GM13976 (cell line): ENCODE measurements at regions not wholly inside any gene's neighbourhood (a gene's known extent, or its start where the extent isn't known, plus 50 kb on each side); places are given as distances from the start of the nearest gene placed in this dataset.

Experiments used
- DNase-seq: peaks from one replicate; pipeline ENCODE4 v3.0.0; 2012; ENCODE audit warnings: low spot score
- in situ Hi-C: fragments of 300-500 bp; cut with MboI; formaldehyde crosslinking; loops from one replicate; pipeline ENCODE4 v1.12.0; 2022; ENCODE audit warnings: low sequenced_read_pairs, mixed read lengths, inconsistent platforms; ENCODE audit not compliant: unreplicated experiment
- TF ChIP-seq, protein P1 (sequence below): IDR thresholded peaks from 2 replicates; pipeline ENCODE4 v1.5.1; 2012; ENCODE audit warnings: borderline replicate concordance, mild to moderate bottlenecking; ENCODE audit not compliant: insufficient read depth; ENCODE audit errors: extremely low read depth, missing control alignments, control extremely low read depth

GRCh38 chr4:38572793-38573192 lies 91.2 kb upstream of the KLF3 start:
- DNase-seq, result no peak
- TF ChIP-seq, protein P1, sequence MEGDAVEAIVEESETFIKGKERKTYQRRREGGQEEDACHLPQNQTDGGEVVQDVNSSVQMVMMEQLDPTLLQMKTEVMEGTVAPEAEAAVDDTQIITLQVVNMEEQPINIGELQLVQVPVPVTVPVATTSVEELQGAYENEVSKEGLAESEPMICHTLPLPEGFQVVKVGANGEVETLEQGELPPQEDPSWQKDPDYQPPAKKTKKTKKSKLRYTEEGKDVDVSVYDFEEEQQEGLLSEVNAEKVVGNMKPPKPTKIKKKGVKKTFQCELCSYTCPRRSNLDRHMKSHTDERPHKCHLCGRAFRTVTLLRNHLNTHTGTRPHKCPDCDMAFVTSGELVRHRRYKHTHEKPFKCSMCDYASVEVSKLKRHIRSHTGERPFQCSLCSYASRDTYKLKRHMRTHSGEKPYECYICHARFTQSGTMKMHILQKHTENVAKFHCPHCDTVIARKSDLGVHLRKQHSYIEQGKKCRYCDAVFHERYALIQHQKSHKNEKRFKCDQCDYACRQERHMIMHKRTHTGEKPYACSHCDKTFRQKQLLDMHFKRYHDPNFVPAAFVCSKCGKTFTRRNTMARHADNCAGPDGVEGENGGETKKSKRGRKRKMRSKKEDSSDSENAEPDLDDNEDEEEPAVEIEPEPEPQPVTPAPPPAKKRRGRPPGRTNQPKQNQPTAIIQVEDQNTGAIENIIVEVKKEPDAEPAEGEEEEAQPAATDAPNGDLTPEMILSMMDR, result no peak
- in situ Hi-C loops, result no loop called here

DNA sequence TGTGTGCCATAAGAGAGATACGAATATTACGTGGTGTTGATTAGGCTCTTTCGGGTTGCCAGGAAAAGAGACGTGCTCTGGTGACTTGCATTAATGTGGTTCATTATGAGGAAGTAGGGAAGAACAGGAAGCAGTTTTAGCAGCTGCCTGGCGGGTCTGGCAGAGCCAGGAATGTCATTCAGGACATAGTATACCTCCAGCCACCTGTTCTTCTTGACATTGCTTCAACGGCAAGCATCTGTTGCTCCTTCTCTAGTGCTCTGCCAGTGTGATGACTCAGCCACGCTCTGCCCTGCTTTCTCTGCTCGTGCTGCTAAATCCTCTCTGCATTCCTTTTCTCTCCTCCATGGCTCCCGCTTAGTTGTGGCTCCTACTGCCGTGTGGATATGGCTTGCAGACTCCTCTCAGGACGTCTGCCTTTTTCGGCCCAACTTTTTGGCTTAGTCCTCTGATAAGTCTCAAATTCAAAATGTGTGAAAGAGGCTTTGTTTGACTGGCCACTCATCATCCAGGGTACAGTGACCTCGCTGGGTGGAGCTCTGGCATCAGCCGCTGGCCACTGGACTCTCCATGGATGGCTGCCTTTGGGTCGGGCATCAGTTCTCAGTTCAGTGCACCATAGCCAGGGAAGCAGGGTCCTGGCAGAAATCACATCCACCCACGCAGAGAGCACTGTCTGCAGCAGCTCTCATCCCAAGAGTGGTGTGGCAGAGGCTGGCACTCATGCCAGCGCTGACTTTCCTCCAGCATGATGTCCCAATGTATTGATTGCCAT lies 89.3 kb upstream of the KLF3 start:
- no peak for DNase-seq
- in situ Hi-C loops, result no loop called here
- TF ChIP-seq, protein P1, result no peak

GRCh38 chr4:38576767-38577166 lies 87.2 kb upstream of the KLF3 start:
- in situ Hi-C loops, result no loop called here
- no peak for DNase-seq

GRCh38 chr4:38577462-38577861 lies 86.5 kb upstream of the KLF3 start:
- in situ Hi-C loops, result no loop called here
- DNase-seq, result no peak
- TF ChIP-seq, protein P1, result no peak

More at GRCh38 chr4:38576767-38577166, 87.2 kb upstream of the KLF3 start:
- TF ChIP-seq, protein P1, result no peak

- in situ Hi-C loops, result no loop called here
- no peak for DNase-seq
- TF ChIP-seq, protein P1, result no peak
Measured at GRCh38 chr4:38581426-38582106, 82.4 kb upstream of the KLF3 start.

GRCh38 chr4:38582445-38582844 lies 81.6 kb upstream of the KLF3 start:
- no peak for DNase-seq
- in situ Hi-C loops, result no loop called here
- TF ChIP-seq, protein P1, result no peak
